GM12878 (cell line): ENCODE measurements at regions not wholly inside any gene's neighbourhood (a gene's known extent, or its start where the extent isn't known, plus 50 kb on each side); places are given as distances from the start of the nearest gene placed in this dataset.

Source experiments
- ATAC-seq: fragments of 200-7000 bp; cut with Tn5 transposase; 3 replicates; pipeline ENCODE4 v1.9.1; 2020; ENCODE audit warnings: mild to moderate bottlenecking, moderate library complexity
- BruUV-seq: library from RNA; stranded (reverse); fragments of 400-500 nt; replicated peaks from 2 replicates; lab custom pipeline; 2021; lab: Mats Ljungman, UMichigan
- CTCF ChIA-PET: fragments of 300-600 bp; sonication (Branson Sonifier 250); formaldehyde crosslinking; extraction: SDS; loops from one replicate; lab custom pipeline; 2021; ENCODE audit warnings: inconsistent platforms; lab: Yijun Ruan, JAX
- POLR2A ChIA-PET: fragments of 350-600 bp; formaldehyde crosslinking; extraction: SDS; loops from one replicate; lab custom pipeline; 2021; ENCODE audit warnings: inconsistent platforms; lab: Charles Lee
- RAD21 ChIA-PET: fragments of 300-600 bp; sonication (Branson Sonifier 250); formaldehyde crosslinking; loops from one replicate; lab custom pipeline; 2023; ENCODE audit warnings: antibody characterized with exemption; ENCODE audit not compliant: unreplicated experiment; lab: Charles Lee
- SMC1A ChIA-PET: fragments of 300-600 bp; sonication (Branson Sonifier 250); formaldehyde crosslinking; loops from one replicate; lab custom pipeline; 2023; ENCODE audit not compliant: unreplicated experiment, uncharacterized antibody; lab: Charles Lee
- DNase-seq: peaks from one replicate; pipeline ENCODE4 v3.0.0-alpha.2; 2011; ENCODE audit warnings: low read depth, low spot score
- FAIRE-seq: peaks from 3 replicates; lab custom pipeline; 2011; peaks lifted over from hg19 to GRCh38; lab: Jason Lieb, UNC
- H2AFZ ChIP-seq: 2 replicates; pipeline ENCODE4 v1.6.0; 2011; ENCODE audit warnings: low read depth, low read length, control low read depth; ENCODE audit not compliant: control insufficient read depth
- H3K27ac ChIP-seq: 2 replicates; pipeline ENCODE4 v1.5.1; 2011; ENCODE audit warnings: control low read depth; ENCODE audit not compliant: control insufficient read depth, insufficient read depth
- H3K27me3 ChIP-seq, 2 experiments: replicated peaks in 1 of 2; 2 replicates each; pipeline versions ENCODE4 v1.6.0 to v1.6.1; 2011; ENCODE audit warnings: low read length in 1 of 2; ENCODE audit not compliant: control insufficient read depth in 2 of 2, insufficient read depth in 2 of 2
- H3K36me3 ChIP-seq, 2 experiments: 2 replicates each; pipeline ENCODE4 v1.5.1; 2011; ENCODE audit warnings: low read length in 1 of 2; ENCODE audit not compliant: control insufficient read depth in 2 of 2, insufficient read depth in 2 of 2
- H3K4me1 ChIP-seq: 2 replicates; pipeline ENCODE4 v1.6.1; 2011; ENCODE audit warnings: mild to moderate bottlenecking, low read length, moderate library complexity, mixed read lengths; ENCODE audit not compliant: control insufficient read depth, insufficient read depth
- H3K4me2 ChIP-seq: 2 replicates; pipeline ENCODE4 v1.6.0; 2011; ENCODE audit warnings: control low read depth; ENCODE audit not compliant: control insufficient read depth, insufficient read depth
- H3K4me3 ChIP-seq: fragments of 200-600 bp; sonication (generic); 2 replicates; pipeline ENCODE4 v1.5.1; 2016
- H3K79me2 ChIP-seq: 2 replicates; pipeline ENCODE4 v1.6.0; 2011; ENCODE audit warnings: low read length; ENCODE audit not compliant: control insufficient read depth, insufficient read depth
- H3K9ac ChIP-seq: 2 replicates; pipeline ENCODE4 v1.8.0; 2011; ENCODE audit warnings: low read length, control low read depth, mixed read lengths; ENCODE audit not compliant: control insufficient read depth, insufficient read depth
- H3K9me3 ChIP-seq: replicated peaks from 3 replicates; pipeline ENCODE4 v1.5.1; 2011; ENCODE audit warnings: mild to moderate bottlenecking, low read length; ENCODE audit not compliant: control insufficient read depth, insufficient read depth
- H4K20me1 ChIP-seq: 2 replicates; pipeline ENCODE4 v1.6.0; 2011; ENCODE audit not compliant: control insufficient read depth, insufficient read depth
- CHD2 ChIP-seq: IDR thresholded peaks from 2 replicates; pipeline ENCODE4 v1.6.1; 2011; ENCODE audit warnings: low read depth, low read length, improper control_type of control experiment, borderline replicate concordance
- CHD4 ChIP-seq: fragments of 200-600 bp; sonication (generic); IDR thresholded peaks from 2 replicates; pipeline ENCODE4 v1.6.1; 2016; ENCODE audit warnings: mild to moderate bottlenecking
- EED ChIP-seq: sonication (generic); IDR thresholded peaks from 2 replicates; pipeline ENCODE4 v1.6.1; 2016; ENCODE audit warnings: antibody characterized with exemption, low read depth
- GABPA ChIP-seq: IDR thresholded peaks from 2 replicates; pipeline ENCODE4 v1.6.1; 2014; ENCODE audit warnings: antibody characterized with exemption, low read depth, mild to moderate bottlenecking, inconsistent platforms
- HDAC2 ChIP-seq: fragments of 200-600 bp; sonication (generic); IDR thresholded peaks from 2 replicates; pipeline ENCODE4 v1.6.1; 2017
- JUND ChIP-seq: IDR thresholded peaks from 2 replicates; pipeline ENCODE4 v1.6.1; 2012; ENCODE audit warnings: low read depth, mild to moderate bottlenecking, low read length, improper control_type of control experiment, moderate library complexity
- MLLT1 ChIP-seq: fragments of 450-650 bp; IDR thresholded peaks from 2 replicates; pipeline ENCODE4 v1.6.1; 2016; ENCODE audit warnings: mild to moderate bottlenecking
- NR2C1 ChIP-seq: fragments of 450-650 bp; IDR thresholded peaks from 2 replicates; pipeline ENCODE4 v1.6.1; 2017; ENCODE audit warnings: antibody characterized with exemption, mild to moderate bottlenecking, moderate library complexity
- PBX3 ChIP-seq: IDR thresholded peaks from 2 replicates; pipeline ENCODE4 v1.6.1; 2011; ENCODE audit warnings: mild to moderate bottlenecking, low read depth, low read length, moderate library complexity; ENCODE audit not compliant: insufficient replicate concordance
- RFX5 ChIP-seq: IDR thresholded peaks from 2 replicates; pipeline ENCODE4 v1.6.1; 2011; ENCODE audit warnings: low read depth, low read length, improper control_type of control experiment
- SP1 ChIP-seq: IDR thresholded peaks from one replicate; pipeline ENCODE4 v1.6.1; 2011; ENCODE audit warnings: low read depth, low read length
- STAT3 ChIP-seq: IDR thresholded peaks from 2 replicates; pipeline ENCODE4 v1.6.1; 2011; ENCODE audit warnings: low read depth, low read length, improper control_type of control experiment
- TCF12 ChIP-seq: IDR thresholded peaks from 2 replicates; pipeline ENCODE4 v1.6.1; 2011; ENCODE audit warnings: low read depth, mild to moderate bottlenecking, low read length
- USF2 ChIP-seq: IDR thresholded peaks from 2 replicates; pipeline ENCODE4 v1.6.1; 2011; ENCODE audit warnings: low read depth, low read length, improper control_type of control experiment, borderline replicate concordance
- WRNIP1 ChIP-seq: IDR thresholded peaks from 2 replicates; pipeline ENCODE4 v1.6.1; 2011; ENCODE audit warnings: low read depth, low read length, improper control_type of control experiment, borderline replicate concordance
- ZBTB11 ChIP-seq: fragments of 450-650 bp; formaldehyde crosslinking; IDR thresholded peaks from 2 replicates; pipeline ENCODE4 v1.5.0; 2022; ENCODE audit warnings: mild to moderate bottlenecking, missing genetic modification characterization
- ZSCAN29 ChIP-seq: fragments of 450-650 bp; IDR thresholded peaks from 2 replicates; pipeline ENCODE4 v1.6.1; 2017; ENCODE audit warnings: mild to moderate bottlenecking, moderate library complexity
- WGBS: methylation state at CpG from one replicate; pipeline ENCODE4 v1.1.6; 2016; ENCODE audit warnings: low lambda C conversion rate; ENCODE audit not compliant: insufficient replicate concordance, insufficient coverage; ENCODE audit errors: missing lambda C conversion rate; 5-methylcytosine and 5-hydroxymethylcytosine counted together
- in situ Hi-C: fragments of 300-500 bp; cut with MboI; formaldehyde crosslinking; loops from 9 replicates; pipeline ENCODE4 v1.14.3; 2018; ENCODE audit warnings: mixed read lengths
- intact Hi-C: fragments of 100-400 bp; cut with micrococcal nuclease; formaldehyde crosslinking; loops from one replicate; pipeline ENCODE4 v1.14.2; 2022; ENCODE audit not compliant: unreplicated experiment

- TF ChIP-seq ZBTB11 (CRISPR knock-in tag) (no peak), STAT3 (no peak), SP1 (no peak), JUND (no peak), TCF12 (no peak)
- TF ChIP-seq, all 136 proteins: peak for 0
Observed at GRCh38 chr14:80434574-80435321, 223.4 kb upstream of the DIO2 start (continued).

GRCh38 chr14:80433811-80434210 lies 222.5 kb upstream of the DIO2 start:
- no TSS peak for BruUV-seq
- in situ Hi-C loops: no loop called here
- no peak for FAIRE-seq
- no peak for TF ChIP-seq STAT3
- TF ChIP-seq CHD4: no peak
- no peak for TF ChIP-seq WRNIP1
- no peak for TF ChIP-seq RFX5
- TF ChIP-seq HDAC2: no peak
- no peak for TF ChIP-seq EED
- TF ChIP-seq MLLT1: no peak
- no peak for TF ChIP-seq PBX3
- no peak for TF ChIP-seq CHD2
- TF ChIP-seq GABPA: no peak
- no peak for TF ChIP-seq USF2
- TF ChIP-seq ZSCAN29: no peak
- no peak for TF ChIP-seq NR2C1

More at GRCh38 chr14:80433811-80434210, 222.5 kb upstream of the DIO2 start:
- Histone ChIP-seq H3K9ac (no peak overlapping the region), H4K20me1 (no peaks in the 10 kb centered on the region), H3K4me3 (no peak overlapping the region), H3K4me1 (no peaks in the 10 kb centered on the region), H3K36me3 (no peaks in the 10 kb centered on the region), H3K27ac (no peak overlapping the region), H3K4me2 (no peak overlapping the region), H3K9me3 (no peaks in the 10 kb centered on the region), H3K79me2 (no peaks in the 10 kb centered on the region), H2AFZ (no peak overlapping the region), H3K27me3 (no peaks in the 10 kb centered on the region)
- WGBS: 0% methylated on average over 1 of the region's 1 CpG
- ChIA-PET SMC1A (interaction anchor here (1.2 kb wide), 1 partner anchor 12 kb away, joined by 3 read pairs; no protein-coding TSS in a partner anchor), CTCF (no interaction called here), POLR2A (no interaction called here), RAD21 (no interaction called here)
- DNase-seq: no peak
- no peak for ATAC-seq
- intact Hi-C loops: no loop called here
